ENCODE measurements at regions not wholly inside any gene's neighbourhood (a gene's known extent, or its start where the extent isn't known, plus 50 kb on each side); places are given as distances from the start of the nearest gene placed in this dataset.
"Not testable (repeated sequence)": the region's sequence is repeated elsewhere in the genome, so short reads cannot be mapped to it uniquely, and the experiment has no call there.

- no peak for TF ChIP-seq CTCF (IDR thresholded peaks at IDR 0.05; ENCODE audit: partially characterized antibody, unreplicated experiment)
- no peak for DNase-seq
- Mint-ChIP-seq H3K9me3 (ENCODE audit: unreplicated experiment) (no peaks in the 10 kb centered on the region), H3K36me3 (ENCODE audit: unreplicated experiment) (no peaks in the 10 kb centered on the region), H3K27me3 (ENCODE audit: unreplicated experiment) (peaks cover 2% of the 10 kb centered on the region), H3K27ac (ENCODE audit: unreplicated experiment) (no peak overlapping the region), H3K4me3 (ENCODE audit: unreplicated experiment) (no peak overlapping the region), H3K4me1 (ENCODE audit: low read depth, unreplicated experiment) (no peaks in the 10 kb centered on the region)
Measured at GRCh38 chr6:101178748-101179147, 214.8 kb upstream of the GRIK2 start.

- no peak for DNase-seq
Measured at GRCh38 chr6:101181006-101181405, 212.5 kb upstream of the GRIK2 start.

GRCh38 chr6:101188285-101188798 lies 205.2 kb upstream of the GRIK2 start:
- H3K36me3 Mint-ChIP-seq (ENCODE audit: unreplicated experiment); DNase-seq; H3K27me3 Mint-ChIP-seq (ENCODE audit: unreplicated experiment); H3K27ac Mint-ChIP-seq (ENCODE audit: unreplicated experiment); H3K4me1 Mint-ChIP-seq (ENCODE audit: low read depth, unreplicated experiment); H3K4me3 Mint-ChIP-seq (ENCODE audit: unreplicated experiment); H3K9me3 Mint-ChIP-seq (ENCODE audit: unreplicated experiment): not testable (repeated sequence)

More at GRCh38 chr6:101181006-101181405, 212.5 kb upstream of the GRIK2 start:
- no peaks in the 10 kb centered on the region for H3K36me3 Mint-ChIP-seq (ENCODE audit: unreplicated experiment)
- H3K27me3 Mint-ChIP-seq (ENCODE audit: unreplicated experiment): peaks cover 2% of the 10 kb centered on the region
- TF ChIP-seq CTCF (IDR thresholded peaks at IDR 0.05; ENCODE audit: partially characterized antibody, unreplicated experiment): no peak
- H3K9me3 Mint-ChIP-seq (ENCODE audit: unreplicated experiment): no peaks in the 10 kb centered on the region
- no peak overlapping the region for H3K27ac Mint-ChIP-seq (ENCODE audit: unreplicated experiment)
- H3K4me1 Mint-ChIP-seq (ENCODE audit: low read depth, unreplicated experiment): no peaks in the 10 kb centered on the region
- H3K4me3 Mint-ChIP-seq (ENCODE audit: unreplicated experiment): no peak overlapping the region

- H3K4me3 Mint-ChIP-seq (ENCODE audit: unreplicated experiment): no peak overlapping the region
- H3K4me1 Mint-ChIP-seq (ENCODE audit: low read depth, unreplicated experiment): peaks cover 8% of the 10 kb centered on the region
- peak overlapping the region; percentile 33 for H3K27ac Mint-ChIP-seq (ENCODE audit: unreplicated experiment)
Measured at GRCh38 chr6:101195588-101195987, 197.9 kb upstream of the GRIK2 start.

GRCh38 chr6:101199441-101199840 lies 194.1 kb upstream of the GRIK2 start:
- no peak for TF ChIP-seq CTCF (IDR thresholded peaks at IDR 0.05; ENCODE audit: partially characterized antibody, unreplicated experiment)
- no peak overlapping the region for H3K27ac Mint-ChIP-seq (ENCODE audit: unreplicated experiment)
- H3K36me3 Mint-ChIP-seq (ENCODE audit: unreplicated experiment): no peaks in the 10 kb centered on the region
- peaks cover 8% of the 10 kb centered on the region for H3K4me1 Mint-ChIP-seq (ENCODE audit: low read depth, unreplicated experiment)
- H3K4me3 Mint-ChIP-seq (ENCODE audit: unreplicated experiment): no peak overlapping the region
- H3K9me3 Mint-ChIP-seq (ENCODE audit: unreplicated experiment): no peaks in the 10 kb centered on the region
- H3K27me3 Mint-ChIP-seq (ENCODE audit: unreplicated experiment): no peaks in the 10 kb centered on the region
- DNase-seq: no peak

More at GRCh38 chr6:101195588-101195987, 197.9 kb upstream of the GRIK2 start:
- no peaks in the 10 kb centered on the region for H3K36me3 Mint-ChIP-seq (ENCODE audit: unreplicated experiment)
- H3K9me3 Mint-ChIP-seq (ENCODE audit: unreplicated experiment): no peaks in the 10 kb centered on the region
- DNase-seq: no peak
- TF ChIP-seq CTCF (IDR thresholded peaks at IDR 0.05; ENCODE audit: partially characterized antibody, unreplicated experiment): no peak
- H3K27me3 Mint-ChIP-seq (ENCODE audit: unreplicated experiment): no peaks in the 10 kb centered on the region
